Left hindlimb (tissue), 1 donor: ENCODE measurements at regions not wholly inside any gene's neighbourhood (a gene's known extent, or its start where the extent isn't known, plus 50 kb on each side); places are given as distances from the start of the nearest gene placed in this dataset.

ENCODE experiments used
- DNase-seq: peaks from one replicate; pipeline ENCODE4 v3.0.0-alpha.2; 2018

DNA sequence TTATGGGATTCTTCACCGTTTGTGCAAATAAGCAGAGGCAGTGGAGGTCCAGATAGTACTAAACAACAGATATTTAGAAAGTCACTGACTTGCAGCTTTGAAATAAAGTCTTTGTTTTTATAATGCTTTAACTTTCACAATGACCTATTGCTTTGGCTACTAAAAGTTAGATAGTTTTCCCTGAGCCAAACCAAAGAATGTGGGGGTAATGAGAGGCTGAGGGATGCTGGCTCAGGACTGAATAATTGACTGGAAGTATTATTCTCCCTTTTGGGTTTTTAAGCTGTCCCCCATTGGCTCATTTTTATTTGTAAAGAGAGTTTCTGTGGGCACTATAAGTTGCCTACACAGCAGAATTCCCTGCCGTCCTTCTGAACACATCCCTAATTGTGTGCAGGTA lies 99.2 kb upstream of the ACTBL2 start:
- DNase-seq = no peak

DNA sequence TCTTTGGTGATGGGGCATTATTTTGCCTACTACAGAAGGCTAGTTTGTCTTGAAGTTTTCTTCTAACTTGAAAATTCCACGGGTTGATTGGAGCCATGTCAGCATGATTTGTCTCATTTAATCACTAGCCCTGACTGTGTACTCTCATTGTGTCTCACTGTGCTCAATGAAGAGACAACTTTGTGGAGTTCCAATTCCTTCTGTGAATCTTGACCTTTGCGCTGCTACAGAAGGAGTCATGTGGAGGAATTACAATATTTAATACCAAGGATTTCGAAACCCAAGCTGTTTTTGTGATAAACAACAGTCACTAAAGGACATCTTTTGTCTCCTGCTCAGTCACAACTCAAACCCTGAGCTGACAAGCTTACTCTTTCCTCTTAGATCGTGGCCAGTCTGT lies 98.6 kb upstream of the ACTBL2 start:
- no peak for DNase-seq

DNA sequence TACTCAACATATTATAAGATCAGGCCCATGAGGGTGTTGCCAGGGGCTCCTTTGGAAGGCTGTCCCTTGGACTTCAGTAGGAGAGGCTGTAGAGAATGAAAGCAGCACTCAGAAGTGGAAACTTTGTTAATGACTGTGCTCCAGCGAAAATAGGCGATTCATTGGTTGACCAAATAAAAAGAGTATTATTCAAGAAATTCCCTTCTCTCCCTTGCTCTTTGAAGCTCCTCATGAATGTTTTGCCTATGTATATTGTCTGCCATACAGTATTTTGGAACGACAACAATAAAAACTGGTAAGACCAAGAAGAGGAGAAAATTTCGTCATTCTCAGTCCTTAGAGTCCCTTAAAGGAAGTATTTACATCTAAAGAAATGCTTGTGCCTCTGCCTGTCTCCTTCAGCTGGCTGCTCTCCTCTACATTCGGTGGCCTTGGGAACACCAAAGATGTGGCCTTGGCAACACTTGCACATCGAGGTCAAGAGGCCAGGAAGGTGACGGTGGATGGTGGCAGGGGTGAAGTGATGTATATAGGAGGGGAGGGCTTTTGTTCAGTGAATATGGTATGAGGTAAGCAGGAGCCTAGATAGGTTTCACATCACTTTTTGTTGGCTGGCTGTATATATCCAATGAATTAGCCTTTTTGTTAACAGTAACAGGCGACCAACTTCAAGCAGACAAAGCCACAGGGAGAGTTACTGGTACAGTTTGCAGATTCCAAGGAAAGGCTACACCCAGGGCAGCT lies 95.0 kb upstream of the ACTBL2 start:
- no peak for DNase-seq

DNA sequence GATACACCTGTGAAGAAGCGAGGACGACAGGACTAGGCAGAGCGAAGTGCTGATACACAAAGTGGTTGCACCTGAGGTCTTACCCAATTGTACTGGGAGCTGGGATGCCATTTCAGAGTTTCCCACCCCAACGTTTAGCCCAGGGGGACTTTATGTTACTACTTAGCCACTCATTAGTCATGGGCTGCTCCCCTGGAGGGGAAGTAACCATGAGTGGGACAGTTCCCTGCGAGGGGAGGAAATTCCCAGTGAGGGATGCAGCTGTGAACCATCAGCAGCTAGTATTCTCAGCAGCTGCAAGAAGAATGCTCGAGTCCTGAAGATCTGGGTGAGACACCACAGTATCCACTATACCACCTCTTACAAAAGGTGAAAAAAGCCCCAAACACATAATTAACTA lies 93.7 kb upstream of the ACTBL2 start:
- DNase-seq = no peak

DNA sequence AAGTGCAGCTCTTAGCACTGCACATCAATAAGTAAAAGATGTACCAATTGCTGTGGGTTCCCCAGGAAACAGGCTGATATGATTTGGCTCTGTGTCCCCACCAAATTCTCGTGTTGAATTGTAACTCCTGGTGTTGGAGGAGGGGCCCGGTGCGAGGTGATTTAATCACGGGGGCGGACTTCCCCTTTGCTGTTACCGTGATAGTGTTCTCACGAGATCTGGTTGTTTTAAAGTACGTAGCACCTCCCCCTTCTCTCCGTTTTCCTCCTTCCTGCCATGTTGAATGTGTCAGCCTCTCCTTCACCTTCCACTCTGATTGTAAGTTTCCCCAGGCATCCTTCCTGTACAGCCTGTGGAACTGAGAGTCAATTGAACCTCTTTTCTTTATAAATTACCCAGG lies 93.2 kb upstream of the ACTBL2 start:
- DNase-seq = no peak

DNA sequence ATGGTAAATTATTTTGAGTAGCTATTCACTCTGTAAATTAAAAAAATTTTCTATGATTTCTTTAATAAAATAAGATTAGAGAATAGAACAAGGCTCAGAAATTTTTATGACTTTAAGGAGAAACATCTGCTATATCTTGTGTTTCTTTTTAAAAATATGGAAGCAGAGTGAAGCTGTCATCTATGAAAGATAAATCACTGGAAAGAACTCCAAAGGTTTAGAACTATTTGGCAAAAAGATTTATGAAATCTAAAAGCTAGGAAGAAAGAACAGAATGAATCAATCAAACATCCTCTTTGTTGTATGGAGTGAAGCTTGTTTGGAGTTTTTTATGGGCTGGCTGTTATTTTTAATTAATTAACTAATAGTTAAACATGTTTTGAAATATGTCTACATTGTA lies 89.8 kb upstream of the ACTBL2 start:
- no peak for DNase-seq

DNA sequence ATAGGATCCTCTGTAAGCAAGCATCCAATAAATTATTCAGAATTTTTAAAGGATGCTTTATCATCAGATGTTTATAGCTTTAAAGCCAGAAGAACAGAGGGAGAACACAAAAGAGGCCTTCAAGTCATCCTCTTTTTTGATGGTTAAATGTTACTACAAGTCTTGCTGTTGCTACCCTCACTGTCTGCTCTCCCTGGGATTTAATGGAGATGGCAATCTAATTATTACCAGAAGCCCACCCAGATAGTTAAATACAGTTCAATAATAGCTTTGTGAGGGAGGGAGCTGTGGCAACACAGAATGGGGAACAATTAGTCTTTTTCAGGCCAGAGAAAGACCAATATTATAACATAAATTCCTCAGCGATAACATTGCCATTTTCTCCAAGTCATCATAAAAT lies 87.0 kb upstream of the ACTBL2 start:
- no peak for DNase-seq

DNA sequence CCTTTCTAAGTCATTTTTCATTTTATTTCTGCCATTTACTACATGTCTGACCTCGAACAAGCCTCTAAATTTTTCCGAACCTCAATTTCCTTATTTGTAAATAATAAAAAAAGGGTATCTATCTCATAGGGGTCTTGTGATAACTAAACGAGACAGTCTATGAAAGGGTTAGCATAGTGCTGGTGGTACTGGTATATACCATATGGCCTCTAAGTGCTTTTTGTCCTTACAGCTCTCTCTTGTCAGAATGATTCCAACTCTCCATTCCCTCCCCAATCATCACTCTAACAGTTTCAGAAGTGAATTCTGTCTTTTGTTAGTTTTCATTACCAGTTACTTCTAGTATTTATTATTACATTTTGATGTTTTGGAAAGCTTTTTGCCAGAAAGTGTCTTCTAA lies 85.5 kb upstream of the ACTBL2 start:
- no peak for DNase-seq

DNA sequence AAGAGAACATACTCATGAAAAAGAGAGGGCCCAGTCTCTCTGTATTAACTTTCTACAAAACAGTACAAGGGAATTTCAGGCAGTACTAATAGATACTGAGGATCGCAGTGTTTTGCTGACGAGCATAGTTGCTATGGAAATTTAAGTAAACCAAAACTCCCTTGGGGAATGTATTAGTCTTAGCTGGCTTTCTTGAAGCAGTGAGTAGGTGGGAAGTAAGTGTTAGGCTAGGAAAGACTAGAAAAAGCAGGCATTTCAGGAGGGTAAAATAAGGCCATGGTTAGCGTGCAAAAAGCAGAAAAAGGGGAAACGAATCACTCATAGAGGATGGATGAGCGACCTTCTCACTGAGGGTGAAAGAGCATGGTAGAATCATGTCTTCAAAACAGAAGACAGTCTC lies 84.3 kb upstream of the ACTBL2 start:
- no peak for DNase-seq

DNA sequence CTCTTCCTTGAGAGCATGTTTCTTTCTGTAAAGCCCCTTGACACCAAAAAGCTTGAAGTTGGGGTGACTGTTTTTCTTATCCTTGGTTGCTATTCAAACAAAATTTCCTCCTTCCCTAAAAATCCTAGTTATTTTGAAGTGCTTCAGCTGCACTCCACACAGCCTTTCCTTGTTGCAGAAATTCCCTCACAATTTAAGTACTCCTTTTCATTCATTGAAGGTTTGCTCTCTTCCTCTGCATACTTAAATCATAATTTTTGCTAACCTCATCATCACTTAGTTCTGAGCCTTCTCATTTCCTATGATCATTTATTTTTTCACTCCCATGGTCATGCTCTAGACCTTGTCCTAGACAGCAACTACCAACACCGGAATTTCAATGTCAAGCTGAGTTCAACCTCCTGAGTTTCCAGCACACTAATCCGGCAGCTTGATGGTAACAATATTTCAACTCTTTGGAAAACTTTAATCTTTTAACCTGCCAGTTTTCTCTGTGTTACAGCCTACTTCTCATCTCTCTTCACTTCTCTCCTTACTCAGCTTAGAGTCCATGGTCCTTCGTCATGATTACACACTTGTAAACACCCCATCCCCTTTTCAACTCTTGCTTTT lies 78.7 kb upstream of the ACTBL2 start:
- no peak for DNase-seq

DNA sequence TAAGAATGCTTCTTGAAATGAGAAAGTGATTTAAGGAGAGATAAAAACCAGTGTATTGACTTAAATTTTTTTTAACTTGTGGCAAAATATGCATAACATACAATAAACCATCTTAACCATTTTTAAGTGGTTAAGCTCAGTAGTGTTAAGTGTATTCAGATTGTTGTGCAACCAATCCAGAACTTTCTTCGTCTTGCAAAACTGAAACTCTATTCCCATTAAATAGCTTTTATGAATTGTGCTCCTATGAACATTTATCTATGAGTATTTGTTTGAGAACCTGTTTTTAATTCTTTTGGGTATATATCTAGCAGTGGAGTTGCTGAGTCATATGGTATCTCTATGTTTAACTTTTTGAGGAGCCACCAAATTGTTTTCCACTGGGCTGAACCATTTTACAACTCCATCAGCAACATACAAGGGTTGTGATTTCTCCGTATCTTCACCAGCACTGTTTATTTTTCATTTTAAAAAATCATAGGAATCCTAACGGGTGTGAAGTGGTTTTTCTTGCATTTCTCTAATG lies 76.6 kb upstream of the ACTBL2 start:
- no peak for DNase-seq

DNA sequence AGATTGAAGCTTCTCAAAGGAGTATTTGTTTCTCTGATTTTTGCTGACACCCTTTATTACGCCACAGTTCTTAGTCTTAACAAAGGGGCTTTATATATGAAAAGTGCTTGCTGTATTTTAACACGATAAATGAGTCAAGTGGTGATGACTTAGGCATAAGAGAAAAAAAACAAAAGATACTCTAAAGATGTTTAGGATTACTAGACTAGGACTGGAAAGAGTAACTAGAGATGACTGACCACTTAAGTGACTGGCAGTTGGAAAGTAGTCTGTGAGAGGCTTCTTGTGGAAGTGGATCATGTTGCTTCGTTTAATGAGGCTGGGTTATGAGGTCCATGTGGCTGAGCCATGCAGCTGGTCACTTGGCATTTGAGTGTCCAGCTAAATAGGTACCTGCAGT lies 69.4 kb upstream of the ACTBL2 start:
- DNase-seq = no peak

DNA sequence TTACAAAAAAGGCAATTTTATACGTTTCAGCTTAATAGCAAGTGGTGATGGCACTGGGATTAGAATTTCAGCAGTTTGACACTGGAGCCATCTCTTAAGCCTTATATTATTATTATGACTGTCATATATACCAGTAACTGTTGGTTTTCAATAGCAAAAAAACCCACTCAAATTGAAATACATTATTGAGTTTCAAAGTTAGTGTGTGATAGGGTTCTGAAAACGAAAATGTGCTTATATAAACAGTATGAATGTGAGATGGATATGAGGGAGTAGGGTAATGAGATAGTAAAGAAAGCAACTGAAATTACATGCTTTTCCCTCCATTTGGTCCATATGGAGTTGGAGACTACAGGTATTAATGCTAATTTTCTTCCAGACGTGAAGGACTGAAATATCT lies 68.6 kb upstream of the ACTBL2 start:
- no peak for DNase-seq

DNA sequence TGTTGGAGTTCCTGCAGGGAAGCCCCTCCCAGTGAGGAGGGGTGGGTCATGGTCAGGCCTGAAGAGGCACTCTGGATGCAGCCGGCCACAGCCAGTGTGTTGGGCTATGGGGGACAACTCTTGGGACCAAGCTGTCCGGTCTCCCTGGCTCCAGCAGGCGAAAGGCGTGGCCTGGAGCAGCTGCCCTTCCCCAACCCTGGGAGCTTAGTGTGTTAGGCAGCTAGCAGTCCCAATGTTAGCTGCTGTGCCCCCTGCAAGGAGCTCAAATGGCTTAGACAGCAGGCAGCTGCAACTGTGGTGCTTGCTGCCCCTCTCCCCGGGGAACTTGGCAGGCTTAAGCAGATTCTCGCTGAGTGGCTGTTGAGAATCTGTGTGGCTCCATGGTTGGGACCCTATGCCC lies 67.5 kb upstream of the ACTBL2 start:
- peak; percentile 45 for DNase-seq

DNA sequence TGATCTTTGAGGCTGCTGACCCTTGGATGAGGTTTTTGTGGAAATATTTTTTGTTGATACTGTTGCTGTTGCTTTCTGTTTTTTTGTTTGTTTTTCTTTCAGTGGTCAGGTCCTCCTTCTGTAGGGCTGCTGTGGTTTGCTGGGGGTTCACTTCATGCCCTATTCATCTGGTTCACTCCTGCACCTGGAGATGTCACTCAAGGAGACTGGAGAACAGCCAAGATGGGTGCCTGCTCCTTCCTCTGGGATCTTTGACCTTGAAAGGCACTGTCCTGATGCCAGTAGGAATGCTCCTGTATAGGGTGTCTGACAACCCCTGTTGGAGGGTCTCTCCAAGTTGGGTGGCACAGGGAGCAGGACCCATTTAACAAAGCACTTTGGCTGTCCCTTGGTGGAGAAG lies 67.0 kb upstream of the ACTBL2 start:
- no peak for DNase-seq

DNA sequence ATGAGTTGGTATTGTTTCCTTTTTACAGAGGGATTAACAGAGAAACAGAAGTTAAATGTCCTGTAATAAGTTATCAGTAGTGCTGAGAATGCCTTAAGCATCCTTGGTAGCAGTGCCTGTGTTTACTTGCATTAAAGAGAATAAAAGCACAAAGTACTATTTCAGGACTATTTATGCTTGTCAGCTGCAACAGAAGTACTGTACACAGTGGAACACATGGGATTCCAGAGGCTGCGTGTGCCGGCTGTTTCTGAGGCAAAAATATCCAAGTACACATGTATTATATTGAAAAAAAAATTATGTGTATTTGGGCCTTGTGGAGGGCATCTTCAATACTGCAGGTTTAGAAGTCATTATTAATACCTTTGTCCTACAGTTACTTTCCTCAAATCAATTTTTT lies 58.2 kb upstream of the ACTBL2 start:
- DNase-seq = no peak

DNA sequence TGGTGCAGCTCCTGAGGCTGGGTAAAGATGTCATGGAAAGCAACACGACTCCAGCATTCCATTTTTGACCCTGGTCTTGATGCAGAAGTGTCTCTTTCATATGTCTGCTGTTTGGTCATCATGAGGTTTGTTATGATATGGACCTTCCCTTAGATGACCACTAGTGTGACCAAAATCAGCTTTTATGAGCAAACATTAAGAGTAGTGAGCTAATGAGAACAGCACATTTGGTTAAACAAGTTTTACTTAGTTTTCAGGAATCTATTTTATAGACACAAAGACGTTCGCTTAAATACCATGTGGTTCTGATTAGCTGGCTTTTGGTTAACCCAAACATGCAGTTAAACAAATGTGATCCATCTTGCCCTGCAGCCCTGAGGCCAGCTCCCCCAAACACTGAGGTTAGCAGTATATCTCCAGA lies 56.7 kb upstream of the ACTBL2 start:
- DNase-seq = no peak

DNA sequence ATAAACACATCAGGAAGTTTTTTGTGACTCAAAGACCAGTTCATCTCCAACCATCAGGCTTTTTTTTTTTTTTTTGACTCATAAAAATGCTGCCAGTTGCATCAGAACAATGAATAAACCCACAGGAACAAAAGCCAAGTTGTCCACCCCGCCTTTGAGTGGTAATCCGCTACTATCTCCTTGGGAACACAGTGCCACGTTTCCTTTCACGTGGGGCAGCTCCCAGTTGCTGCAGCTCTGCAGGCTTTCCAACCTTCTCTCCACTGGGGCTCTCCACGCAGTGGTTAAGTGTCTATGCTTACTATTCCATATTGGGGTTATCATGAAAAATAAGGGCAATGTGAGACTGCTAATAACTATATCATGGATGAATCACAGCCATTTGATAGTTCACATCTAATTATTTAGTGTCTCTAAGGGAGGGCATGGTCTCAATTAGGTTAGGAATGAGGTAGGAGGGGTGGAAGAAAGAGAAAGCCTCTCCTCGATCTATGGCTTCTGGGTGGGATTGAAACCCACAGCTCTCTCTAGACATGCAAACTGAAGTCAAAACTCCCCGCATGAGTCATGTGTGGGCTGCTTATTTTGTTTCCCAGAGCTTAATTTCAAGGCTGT lies 55.8 kb upstream of the ACTBL2 start:
- no peak for DNase-seq

DNA sequence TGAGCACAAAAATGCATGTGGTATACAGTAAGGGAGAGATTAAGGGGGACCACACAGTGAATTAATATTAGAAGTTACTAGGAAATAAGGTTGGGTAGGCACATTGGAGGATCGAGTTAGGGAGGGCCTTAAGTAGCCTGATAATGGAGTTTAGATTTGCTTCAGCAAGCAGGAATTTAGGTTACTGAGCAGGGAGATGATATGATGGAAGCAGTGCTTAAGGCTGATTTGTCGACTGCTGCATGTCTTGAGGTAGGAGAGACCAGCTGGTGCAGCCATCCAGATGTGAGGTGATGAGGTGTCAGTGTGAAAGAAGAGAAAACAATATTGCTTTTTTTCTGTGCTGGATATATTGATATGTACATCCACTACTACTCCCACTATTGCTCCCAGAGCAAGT lies 55.2 kb upstream of the ACTBL2 start:
- no peak for DNase-seq

DNA sequence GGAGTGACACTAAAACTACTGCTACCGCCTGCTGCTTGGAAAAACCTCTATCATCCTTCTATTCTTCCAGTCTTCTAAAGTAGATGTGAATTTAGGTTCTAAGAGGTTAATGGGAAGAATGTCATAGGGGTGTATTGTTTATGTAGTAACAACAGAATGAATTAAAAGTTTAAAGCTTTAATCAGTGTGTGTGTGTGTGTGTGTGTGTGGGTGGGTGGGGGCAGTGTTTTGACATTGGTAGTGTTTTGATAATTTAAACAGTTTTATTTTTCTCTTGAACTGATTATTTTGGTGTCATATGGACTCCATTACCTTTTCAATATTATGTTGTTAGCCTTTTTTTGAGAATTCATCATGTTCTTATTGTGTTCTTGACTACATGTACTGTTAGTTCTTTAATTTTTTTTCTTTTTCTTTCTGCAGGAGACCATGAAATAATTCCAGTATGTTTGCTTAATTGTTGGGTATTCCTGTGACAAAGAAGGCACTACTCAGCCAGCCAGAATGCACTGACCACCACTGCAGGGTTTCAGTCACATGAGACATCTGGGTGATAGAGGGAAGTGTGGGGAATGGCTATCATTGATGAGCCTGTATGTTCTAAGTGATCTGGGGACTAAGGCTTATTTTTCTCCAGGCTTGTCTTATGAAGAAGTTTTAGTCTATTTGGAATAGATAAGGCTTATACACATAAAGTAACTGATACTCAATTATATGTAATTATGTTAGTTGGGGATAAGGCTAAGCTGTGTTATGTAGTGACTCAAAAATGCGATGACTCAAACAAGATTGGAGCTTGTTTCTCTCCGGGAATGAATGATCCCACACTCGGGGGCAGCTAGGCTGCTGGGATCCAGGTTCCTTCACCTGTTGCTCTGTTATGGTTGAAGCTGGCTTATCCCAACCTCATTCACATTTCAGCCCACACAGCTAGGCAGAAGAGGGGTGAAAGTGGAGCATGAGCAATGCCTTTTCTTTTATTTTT lies 50.2 kb upstream of the ACTBL2 start:
- no peak for DNase-seq
